Kidney (tissue), 13 donors: ENCODE measurements at regions not wholly inside any gene's neighbourhood (a gene's known extent, or its start where the extent isn't known, plus 50 kb on each side); places are given as distances from the start of the nearest gene placed in this dataset.

ENCODE experiments used
- DNase-seq, 5 donors: peaks; one replicate each; pipeline ENCODE4 v3.0.0-alpha.2; 2013 to 2020
- FAIRE-seq: peaks from 2 replicates; lab custom pipeline; 2012; peaks lifted over from hg19 to GRCh38; lab: Jason Lieb, UNC
- H3K27ac ChIP-seq, 2 donors: one replicate each; pipeline ENCODE4 v1.7.0; 2013; ENCODE audit warnings: low read depth in 2 of 2, low read length in 2 of 2, inconsistent platforms in 1 of 2
- H3K27me3 ChIP-seq: one replicate; pipeline ENCODE4 v1.7.1; 2013; ENCODE audit warnings: low read length, inconsistent platforms; ENCODE audit not compliant: control insufficient read depth, insufficient read depth
- H3K36me3 ChIP-seq, 3 donors: one replicate each; pipeline versions ENCODE4 v1.7.0 to v1.7.1; 2013; ENCODE audit warnings: low read length in 3 of 3, control low read depth in 1 of 3, inconsistent platforms in 1 of 3; ENCODE audit not compliant: insufficient read depth in 3 of 3, control insufficient read depth in 2 of 3
- H3K4me1 ChIP-seq, 3 donors: one replicate each; pipeline versions ENCODE4 v1.7.0 to v1.7.1; 2013; ENCODE audit warnings: low read length in 3 of 3, inconsistent platforms in 1 of 3, low read depth in 1 of 3; ENCODE audit not compliant: control insufficient read depth in 2 of 3, insufficient read depth in 2 of 3
- H3K4me3 ChIP-seq, 3 donors: one replicate each; pipeline versions ENCODE4 v1.7.0 to v1.8.1; 2013; ENCODE audit warnings: low read length in 3 of 3, control low read depth in 1 of 3, inconsistent platforms in 1 of 3
- H3K9ac ChIP-seq, 3 donors: one replicate each; pipeline versions ENCODE4 v1.7.0 to v1.7.1; 2013; ENCODE audit warnings: low read length in 3 of 3, control low read depth in 1 of 3, inconsistent platforms in 1 of 3
- H3K9me3 ChIP-seq, 3 donors: one replicate each; pipeline versions ENCODE4 v1.7.0 to v1.7.1; 2013; ENCODE audit warnings: low read length in 3 of 3, control low read depth in 1 of 3, inconsistent platforms in 1 of 3; ENCODE audit not compliant: control insufficient read depth in 2 of 3, insufficient read depth in 1 of 3
- CTCF ChIP-seq: IDR thresholded peaks from 3 replicates; pipeline ENCODE4 v1.5.1; 2012; ENCODE audit warnings: mild to moderate bottlenecking, moderate library complexity, borderline replicate concordance; ENCODE audit not compliant: insufficient read depth; ENCODE audit errors: extremely low read depth
- intact Hi-C: fragments of 100-400 bp; cut with DNase I; formaldehyde crosslinking; loops from one replicate; pipeline ENCODE4 v1.11.1; 2022
- donor health status: control.
- donor health status: control.
- donor health status: control.
- donor health status: control.
- donor health status: control.
- donor health status: DM: yes; HTN: yes; CAD: no.
- donor health status: Normal renal cell carcinoma (clear cell type).

DNA sequence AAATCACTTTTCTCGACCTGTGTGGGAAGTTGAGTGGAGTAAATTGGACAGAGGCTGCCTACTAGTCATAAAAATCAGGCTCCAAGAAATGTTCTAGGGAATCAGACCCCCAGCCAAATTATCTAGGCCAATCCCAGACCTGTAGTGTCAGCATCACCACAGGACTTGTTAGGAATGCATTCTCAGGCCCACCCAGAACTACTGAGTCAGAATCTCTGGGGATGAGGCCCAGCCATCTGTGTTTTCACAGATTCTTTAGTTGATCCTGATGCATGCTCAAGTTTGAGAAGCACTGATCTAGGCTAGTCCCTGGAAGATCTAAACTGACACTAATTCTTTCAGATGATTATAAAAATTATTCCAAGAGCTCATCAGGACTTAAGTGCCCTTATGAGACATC lies 434.0 kb upstream of the MEIS1 start:
- no peak overlapping the region for H3K4me3 ChIP-seq
- no peak overlapping the region for H3K9ac ChIP-seq
- intact Hi-C loops = no loop called here
- FAIRE-seq (no peak), DNase-seq (no peak)
- no peaks in the 10 kb centered on the region for H3K9me3 ChIP-seq
- H3K27ac ChIP-seq = no peak overlapping the region
- TF ChIP-seq CTCF = no peak
- H3K4me1 ChIP-seq = no peaks in the 10 kb centered on the region
- no peaks in the 10 kb centered on the region for H3K27me3 ChIP-seq
- no peaks in the 10 kb centered on the region for H3K36me3 ChIP-seq

DNA sequence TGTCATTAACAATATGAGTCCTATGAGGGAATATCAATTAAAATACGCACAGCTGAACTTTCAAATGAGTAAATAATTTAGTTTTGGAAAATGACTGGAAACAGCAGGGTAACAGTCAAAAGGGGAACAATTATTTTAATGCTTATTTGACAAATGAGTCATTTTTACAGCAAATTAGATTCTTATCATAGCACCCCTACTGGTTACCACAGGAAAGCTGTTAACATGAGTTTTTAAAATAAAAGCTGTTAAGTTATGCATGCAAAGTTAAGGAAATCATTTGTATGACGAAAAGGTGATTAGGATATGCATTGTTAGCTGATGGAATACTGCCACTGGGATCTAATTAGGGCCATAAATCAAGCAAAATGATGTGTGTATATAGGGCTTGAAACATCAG lies 435.1 kb upstream of the MEIS1 start:
- Histone ChIP-seq H3K9me3 (no peaks in the 10 kb centered on the region), H3K4me1 (no peaks in the 10 kb centered on the region), H3K27me3 (no peaks in the 10 kb centered on the region), H3K27ac (no peak overlapping the region), H3K9ac (no peak overlapping the region), H3K36me3 (no peaks in the 10 kb centered on the region), H3K4me3 (no peak overlapping the region)
- intact Hi-C loops = no loop called here
- DNase-seq (no peak), FAIRE-seq (no peak)
- TF ChIP-seq CTCF = no peak

- Histone ChIP-seq H3K4me1 (no peaks in the 10 kb centered on the region), H3K27me3 (no peaks in the 10 kb centered on the region), H3K4me3 (no peak overlapping the region), H3K36me3 (no peaks in the 10 kb centered on the region), H3K9ac (no peak overlapping the region), H3K27ac (no peak overlapping the region), H3K9me3 (no peaks in the 10 kb centered on the region)
- DNase-seq = no peak
- TF ChIP-seq CTCF = no peak
- no peak for FAIRE-seq
- intact Hi-C loops = no loop called here
These were observed 435.8 kb upstream of the MEIS1 start for GRCh38 chr2:65999103-65999502.

GRCh38 chr2:65997961-65998360 lies 437.0 kb upstream of the MEIS1 start:
- Histone ChIP-seq H3K9me3 (no peaks in the 10 kb centered on the region), H3K27me3 (no peaks in the 10 kb centered on the region), H3K4me3 (no peak overlapping the region), H3K36me3 (no peaks in the 10 kb centered on the region), H3K9ac (no peak overlapping the region), H3K27ac (no peak overlapping the region), H3K4me1 (no peaks in the 10 kb centered on the region)
- TF ChIP-seq CTCF = no peak
- FAIRE-seq (no peak), DNase-seq (no peak)
- intact Hi-C loops = no loop called here
